ENCODE measurements at regions not wholly inside any gene's neighbourhood (a gene's known extent, or its start where the extent isn't known, plus 50 kb on each side); places are given as distances from the start of the nearest gene placed in this dataset.
A peak's percentile ranks its signal among the peaks of the same experiment; 100 is the strongest.

DNA sequence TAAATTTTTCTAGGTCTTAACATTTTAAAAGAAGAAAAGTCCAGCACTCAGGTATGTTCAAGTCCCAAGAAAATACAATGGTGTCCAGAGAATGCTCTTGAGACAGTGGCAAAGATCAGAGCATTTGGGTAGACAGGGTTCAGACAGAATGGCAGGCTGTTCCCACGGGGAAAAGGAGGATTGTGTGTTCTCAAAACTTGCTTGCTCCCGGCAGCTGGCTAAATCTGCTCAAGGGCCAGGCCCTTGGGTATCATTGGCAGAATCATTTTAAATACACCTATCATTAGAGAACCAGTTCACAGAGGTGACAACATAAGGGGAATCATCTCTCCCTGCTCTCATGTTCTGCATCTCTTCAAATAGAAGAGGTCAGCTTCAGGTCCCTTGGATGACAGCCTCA lies 456.3 kb downstream of the DTHD1 start:
- Histone ChIP-seq H3K9me3 (ENCODE audit: insufficient read depth, low read length) (no peaks in the 10 kb centered on the region), H3K4me3 (ENCODE audit: insufficient read length, low read depth) (no peak overlapping the region), H3K9ac (ENCODE audit: insufficient read length, low read depth) (no peak overlapping the region), H3K36me3 (ENCODE audit: insufficient read depth, insufficient read length, low read length) (no peaks in the 10 kb centered on the region), H3K27me3 (ENCODE audit: insufficient read depth, insufficient read length) (no peaks in the 10 kb centered on the region), H3K4me1 (ENCODE audit: insufficient read depth, insufficient read length) (no peaks in the 10 kb centered on the region)
- DNase-seq (ENCODE audit: low read depth, low spot score), result no peak
- no peak for TF ChIP-seq ZNF274 (IDR thresholded peaks at IDR 0.05; ENCODE audit: low read depth, low read length)
- TF ChIP-seq YY1 (IDR thresholded peaks at IDR 0.05; ENCODE audit: insufficient read depth, insufficient read length), result no peak

DNA sequence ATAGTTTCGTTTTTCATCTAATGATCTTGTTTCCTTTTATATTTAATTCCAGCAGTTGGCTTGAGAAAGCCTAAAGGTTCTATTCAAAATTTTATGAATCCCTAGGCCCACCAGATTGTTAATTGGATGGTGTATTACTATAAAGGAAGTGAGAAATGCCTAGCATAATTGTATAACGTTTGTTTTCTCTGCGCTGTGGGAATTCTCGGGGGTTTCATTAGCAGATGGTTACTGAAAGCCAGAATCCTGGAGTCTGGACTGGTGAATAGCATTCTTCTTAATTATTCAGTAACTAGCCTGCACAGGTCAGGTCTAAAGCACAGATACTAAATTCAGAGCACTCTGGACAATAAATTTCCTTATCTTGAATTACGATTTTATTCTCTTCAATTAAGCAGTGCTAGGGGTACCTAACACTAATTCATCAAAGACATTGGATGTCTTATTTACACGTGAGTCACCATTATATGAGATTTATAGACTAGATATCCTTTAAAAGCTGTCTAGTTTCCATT lies 459.4 kb downstream of the DTHD1 start:
- Histone ChIP-seq H3K36me3 (ENCODE audit: insufficient read depth, insufficient read length, low read length) (no peaks in the 10 kb centered on the region), H3K4me3 (ENCODE audit: insufficient read length, low read depth) (no peak overlapping the region), H3K27me3 (ENCODE audit: insufficient read depth, insufficient read length) (no peaks in the 10 kb centered on the region), H3K4me1 (ENCODE audit: insufficient read depth, insufficient read length) (no peaks in the 10 kb centered on the region), H3K9ac (ENCODE audit: insufficient read length, low read depth) (no peak overlapping the region), H3K9me3 (ENCODE audit: insufficient read depth, low read length) (no peaks in the 10 kb centered on the region)
- no peak for DNase-seq (ENCODE audit: low read depth, low spot score)
- TF ChIP-seq SUZ12 (IDR thresholded peaks at IDR 0.05; ENCODE audit: extremely low read depth, insufficient read depth, insufficient read length) (no peak), YY1 (IDR thresholded peaks at IDR 0.05; ENCODE audit: insufficient read depth, insufficient read length) (no peak), ZNF274 (IDR thresholded peaks at IDR 0.05; ENCODE audit: low read depth, low read length) (no peak)

- no peaks in the 10 kb centered on the region for H3K27me3 ChIP-seq (ENCODE audit: insufficient read depth, insufficient read length)
- TF ChIP-seq SUZ12 (IDR thresholded peaks at IDR 0.05; ENCODE audit: extremely low read depth, insufficient read depth, insufficient read length) (no peak), ZNF274 (IDR thresholded peaks at IDR 0.05; ENCODE audit: low read depth, low read length) (no peak)
Observed at GRCh38 chr4:36747277-36748129, 466.1 kb downstream of the DTHD1 start.

GRCh38 chr4:36753048-36753447 lies 471.6 kb downstream of the DTHD1 start:
- no peak for DNase-seq (ENCODE audit: low read depth, low spot score)
- no peaks in the 10 kb centered on the region for H3K27me3 ChIP-seq (ENCODE audit: insufficient read depth, insufficient read length)
- H3K4me3 ChIP-seq (ENCODE audit: insufficient read length, low read depth), result no peak overlapping the region

More at GRCh38 chr4:36747277-36748129, 466.1 kb downstream of the DTHD1 start:
- Histone ChIP-seq H3K9ac (ENCODE audit: insufficient read length, low read depth) (no peak overlapping the region), H3K4me3 (ENCODE audit: insufficient read length, low read depth) (no peak overlapping the region), H3K9me3 (ENCODE audit: insufficient read depth, low read length) (no peaks in the 10 kb centered on the region), H3K36me3 (ENCODE audit: insufficient read depth, insufficient read length, low read length) (no peaks in the 10 kb centered on the region), H3K4me1 (ENCODE audit: insufficient read depth, insufficient read length) (no peaks in the 10 kb centered on the region)
- DNase-seq (ENCODE audit: low read depth, low spot score), result no peak

GRCh38 chr4:36757580-36758311 lies 476.3 kb downstream of the DTHD1 start:
- H3K4me1 ChIP-seq (ENCODE audit: insufficient read depth, insufficient read length), result no peaks in the 10 kb centered on the region
- no peaks in the 10 kb centered on the region for H3K27me3 ChIP-seq (ENCODE audit: insufficient read depth, insufficient read length)
- no peak for DNase-seq (ENCODE audit: low read depth, low spot score)
- H3K9me3 ChIP-seq (ENCODE audit: insufficient read depth, low read length), result no peaks in the 10 kb centered on the region
- H3K9ac ChIP-seq (ENCODE audit: insufficient read length, low read depth), result no peak overlapping the region
- TF ChIP-seq SUZ12 (IDR thresholded peaks at IDR 0.05; ENCODE audit: extremely low read depth, insufficient read depth, insufficient read length) (no peak), YY1 (IDR thresholded peaks at IDR 0.05; ENCODE audit: insufficient read depth, insufficient read length) (no peak), ZNF274 (IDR thresholded peaks at IDR 0.05; ENCODE audit: low read depth, low read length) (no peak)
- no peaks in the 10 kb centered on the region for H3K36me3 ChIP-seq (ENCODE audit: insufficient read depth, insufficient read length, low read length)
- no peak overlapping the region for H3K4me3 ChIP-seq (ENCODE audit: insufficient read length, low read depth)

More at GRCh38 chr4:36753048-36753447, 471.6 kb downstream of the DTHD1 start:
- Histone ChIP-seq H3K36me3 (ENCODE audit: insufficient read depth, insufficient read length, low read length) (no peaks in the 10 kb centered on the region), H3K4me1 (ENCODE audit: insufficient read depth, insufficient read length) (no peaks in the 10 kb centered on the region), H3K9me3 (ENCODE audit: insufficient read depth, low read length) (no peaks in the 10 kb centered on the region), H3K9ac (ENCODE audit: insufficient read length, low read depth) (no peak overlapping the region)
- no peak for TF ChIP-seq YY1 (IDR thresholded peaks at IDR 0.05; ENCODE audit: insufficient read depth, insufficient read length)
- TF ChIP-seq SUZ12 (IDR thresholded peaks at IDR 0.05; ENCODE audit: extremely low read depth, insufficient read depth, insufficient read length), result no peak
- no peak for TF ChIP-seq ZNF274 (IDR thresholded peaks at IDR 0.05; ENCODE audit: low read depth, low read length)

GRCh38 chr4:36758312-36759178 lies 477.1 kb downstream of the DTHD1 start:
- Histone ChIP-seq H3K36me3 (ENCODE audit: insufficient read depth, insufficient read length, low read length) (no peaks in the 10 kb centered on the region), H3K4me1 (ENCODE audit: insufficient read depth, insufficient read length) (no peaks in the 10 kb centered on the region), H3K4me3 (ENCODE audit: insufficient read length, low read depth) (no peak overlapping the region), H3K9me3 (ENCODE audit: insufficient read depth, low read length) (no peaks in the 10 kb centered on the region), H3K9ac (ENCODE audit: insufficient read length, low read depth) (no peak overlapping the region), H3K27me3 (ENCODE audit: insufficient read depth, insufficient read length) (no peaks in the 10 kb centered on the region)
- TF ChIP-seq SUZ12 (IDR thresholded peaks at IDR 0.05; ENCODE audit: extremely low read depth, insufficient read depth, insufficient read length), result no peak
- peak; percentile 33 for DNase-seq (ENCODE audit: low read depth, low spot score)

All from NT2/D1 (cell line).